NCI-H2029 treated with DMSO at 0.1 percent for 48 hours (cell line): ENCODE measurements at regions not wholly inside any gene's neighbourhood (a gene's known extent, or its start where the extent isn't known, plus 50 kb on each side); places are given as distances from the start of the nearest gene placed in this dataset.
"Not testable (repeated sequence)": the region's sequence is repeated elsewhere in the genome, so short reads cannot be mapped to it uniquely, and the experiment has no call there.

Experiments
- DNase-seq: peaks from one replicate; lab custom pipeline; 2025; lab: John Stamatoyannopoulos, UW

- no peak for DNase-seq
Observed at GRCh38 chr10:57336341-57336740, 931.4 kb downstream of the IPMK start.

- DNase-seq = no peak
Observed at GRCh38 chr10:57334523-57334922, 933.2 kb downstream of the IPMK start.

DNA sequence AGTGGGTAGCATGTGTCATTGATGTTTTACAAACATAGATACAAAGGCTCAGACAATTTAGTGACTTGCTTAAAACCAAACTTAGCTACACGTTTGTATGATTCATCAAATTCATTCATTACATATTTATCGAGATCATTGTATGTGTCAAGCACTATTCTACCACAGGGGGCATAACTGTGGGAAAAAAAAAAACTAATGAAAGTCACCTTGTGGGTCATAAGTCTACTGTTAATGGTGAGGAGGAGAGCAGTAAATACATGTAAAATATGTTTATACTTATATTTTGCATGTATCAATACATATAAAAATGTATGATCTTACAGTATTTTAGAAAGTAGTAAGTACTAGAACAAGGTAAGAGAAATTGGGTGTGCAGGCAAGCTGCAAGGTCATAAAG lies 933.8 kb downstream of the IPMK start:
- no peak for DNase-seq

DNA sequence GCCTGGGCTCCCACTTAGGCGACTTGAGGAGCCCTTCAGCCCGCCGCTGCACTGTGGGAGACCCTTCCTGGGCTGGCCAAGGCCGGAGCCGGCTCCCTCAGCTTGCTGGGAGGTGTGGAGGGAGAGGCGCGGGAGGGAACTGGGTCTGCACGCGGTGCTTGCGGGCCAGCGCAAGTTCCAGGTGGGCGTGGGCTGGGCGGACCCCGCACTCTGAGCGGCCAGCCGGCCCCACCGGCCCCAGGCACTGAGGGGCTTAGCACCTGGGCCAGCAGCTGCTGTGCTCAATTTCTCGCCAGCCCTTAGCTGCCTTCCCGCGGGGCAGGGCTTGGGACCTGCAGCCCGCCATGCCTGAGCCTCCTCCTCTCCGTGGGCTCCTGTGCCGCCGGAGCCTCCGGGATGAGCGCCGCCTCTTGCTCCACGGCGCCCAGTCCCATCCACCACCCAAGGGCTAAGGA lies 946.3 kb downstream of the IPMK start:
- not testable (repeated sequence) for DNase-seq

- DNase-seq = no peak
Observed at GRCh38 chr10:57320416-57320815, 947.3 kb downstream of the IPMK start.

GRCh38 chr10:57314046-57314445 lies 953.0 kb upstream of the ZWINT start:
- no peak for DNase-seq

- DNase-seq = no peak
Observed at GRCh38 chr10:57303566-57303965, 942.5 kb upstream of the ZWINT start.

- DNase-seq = no peak
Observed at GRCh38 chr10:57300718-57301117, 939.7 kb upstream of the ZWINT start.

- no peak for DNase-seq
Observed at GRCh38 chr10:57294698-57295097, 933.6 kb upstream of the ZWINT start.

DNA sequence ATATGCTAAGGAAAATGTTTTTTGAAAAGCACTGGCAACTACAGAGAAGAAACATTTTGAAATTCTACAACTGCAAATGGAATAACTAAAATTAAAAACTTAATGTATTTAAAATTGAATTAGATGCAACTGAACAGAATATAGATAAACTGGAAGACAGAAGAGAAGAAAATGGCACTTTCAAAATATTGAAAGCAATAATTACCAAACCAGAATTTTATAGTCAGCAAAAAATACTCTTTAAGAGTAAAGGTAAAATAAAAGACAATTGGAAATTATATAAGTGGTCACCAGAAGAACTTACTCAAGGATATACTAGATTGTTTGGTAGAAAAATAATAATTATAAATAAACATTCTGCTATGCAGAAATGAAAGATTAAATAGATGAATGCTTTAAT lies 927.7 kb upstream of the ZWINT start:
- no peak for DNase-seq

GRCh38 chr10:57262892-57263291 lies 901.8 kb upstream of the ZWINT start:
- no peak for DNase-seq

DNA sequence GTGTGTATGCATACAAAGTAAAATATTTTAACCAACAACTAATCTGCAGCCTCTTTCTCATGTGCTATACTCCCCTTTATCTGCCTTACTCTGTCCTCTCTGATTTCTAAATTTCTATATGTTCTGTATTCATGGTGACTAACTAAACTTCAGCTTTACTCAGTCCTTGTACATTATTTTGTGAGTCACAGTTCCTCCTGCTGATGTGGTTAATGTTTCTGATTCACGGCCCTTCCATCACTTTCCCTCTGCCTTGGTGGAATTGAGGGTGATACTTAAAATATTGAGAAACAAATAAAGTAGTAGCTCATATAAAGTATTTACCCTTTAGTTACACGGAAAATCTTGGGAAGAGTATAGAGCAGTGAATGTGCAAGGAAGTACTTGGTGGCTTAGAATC lies 899.1 kb upstream of the ZWINT start:
- DNase-seq = no peak

DNA sequence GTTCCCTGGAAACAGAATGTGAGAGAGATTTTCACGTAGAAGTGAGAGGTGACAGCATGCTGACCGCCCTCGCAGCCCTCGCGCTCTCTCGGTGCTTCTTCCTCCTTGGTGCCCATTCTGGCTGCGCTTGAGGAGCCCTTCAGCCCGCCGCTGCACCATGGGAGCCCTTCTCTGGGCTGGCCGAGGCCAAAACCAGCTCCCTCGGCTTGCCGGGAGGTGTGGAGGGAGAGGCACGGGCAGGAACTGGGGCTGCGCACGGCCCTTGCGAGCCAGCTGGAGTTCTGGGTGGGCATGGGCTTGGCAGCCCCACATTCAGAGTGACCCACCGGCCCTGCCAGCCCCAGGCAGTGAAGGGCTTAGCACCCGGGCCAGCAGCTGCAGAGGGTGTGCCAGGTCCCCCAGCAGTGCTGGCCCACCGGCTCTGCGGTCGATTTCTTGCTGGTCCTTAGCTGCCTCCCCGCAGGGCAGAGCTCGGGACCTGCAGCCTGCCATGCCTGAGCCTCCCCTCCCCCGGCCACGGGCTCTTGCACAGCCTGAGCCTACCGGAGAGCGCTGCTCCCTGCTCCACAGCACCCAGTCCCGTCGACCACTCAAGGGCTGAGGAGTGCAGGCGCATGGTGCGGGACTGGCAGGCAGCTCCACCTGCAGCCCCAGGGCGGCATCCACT lies 888.7 kb upstream of the ZWINT start:
- DNase-seq = no peak

GRCh38 chr10:57247271-57247670 lies 886.2 kb upstream of the ZWINT start:
- DNase-seq = no peak

GRCh38 chr10:57225920-57226319 lies 864.9 kb upstream of the ZWINT start:
- DNase-seq = no peak

GRCh38 chr10:57224811-57225210 lies 863.8 kb upstream of the ZWINT start:
- no peak for DNase-seq

DNA sequence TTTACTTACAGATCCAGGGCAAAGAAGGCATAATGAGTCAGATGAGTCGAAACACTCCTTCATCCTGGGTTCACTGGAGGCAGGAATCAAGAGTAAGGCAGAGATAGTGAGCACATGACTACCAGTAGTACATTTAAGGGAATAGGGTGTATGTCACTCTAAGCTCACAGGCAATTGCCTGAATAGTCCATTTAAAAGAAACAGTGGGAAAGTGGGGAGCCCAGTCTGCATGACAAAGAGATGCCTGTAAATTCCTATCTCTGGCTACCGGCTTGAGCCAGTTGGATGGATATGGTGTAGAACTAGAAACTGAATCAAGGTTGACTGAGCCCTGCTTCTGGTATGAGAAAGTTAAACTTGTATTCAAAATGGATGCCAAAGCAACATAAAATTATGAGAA lies 861.5 kb upstream of the ZWINT start:
- no peak for DNase-seq

- DNase-seq = no peak
Observed at GRCh38 chr10:57222129-57222528, 861.1 kb upstream of the ZWINT start.

DNA sequence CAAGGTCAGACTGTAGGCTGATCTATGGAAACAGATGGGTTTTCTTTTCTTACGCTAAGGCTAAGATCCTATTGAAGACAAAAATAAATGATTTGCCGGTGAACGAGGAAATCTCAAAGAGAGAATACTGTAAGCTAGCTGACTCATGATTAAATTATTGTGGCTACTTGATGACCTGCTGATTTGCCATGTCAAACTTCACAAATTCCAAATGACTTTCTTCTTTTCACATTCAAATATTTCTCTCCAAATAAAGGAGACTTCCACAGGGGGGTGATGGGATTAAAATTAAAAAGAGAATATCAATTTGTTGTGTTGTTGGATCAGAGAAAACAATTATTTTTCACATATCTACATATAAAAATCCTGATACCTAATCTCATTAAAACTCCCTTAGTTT lies 860.6 kb upstream of the ZWINT start:
- no peak for DNase-seq

DNA sequence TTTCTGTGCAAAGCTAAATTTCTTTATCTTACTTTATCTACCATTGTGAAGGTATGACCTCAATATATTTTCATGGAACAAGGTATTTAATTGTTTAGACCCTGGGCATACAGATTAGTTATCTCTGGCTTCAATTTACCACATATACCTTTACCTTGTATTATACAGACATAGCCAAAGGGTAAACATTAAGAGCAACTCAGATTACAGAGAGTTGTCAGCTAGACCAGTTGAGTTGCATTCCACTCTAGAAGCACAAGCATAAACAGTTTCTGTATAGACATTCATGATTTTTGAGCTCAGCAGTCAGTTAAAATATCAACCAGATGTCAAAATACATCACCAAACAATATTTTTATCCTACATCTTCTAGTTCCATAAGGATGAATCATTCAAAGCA lies 857.3 kb upstream of the ZWINT start:
- DNase-seq = no peak

DNA sequence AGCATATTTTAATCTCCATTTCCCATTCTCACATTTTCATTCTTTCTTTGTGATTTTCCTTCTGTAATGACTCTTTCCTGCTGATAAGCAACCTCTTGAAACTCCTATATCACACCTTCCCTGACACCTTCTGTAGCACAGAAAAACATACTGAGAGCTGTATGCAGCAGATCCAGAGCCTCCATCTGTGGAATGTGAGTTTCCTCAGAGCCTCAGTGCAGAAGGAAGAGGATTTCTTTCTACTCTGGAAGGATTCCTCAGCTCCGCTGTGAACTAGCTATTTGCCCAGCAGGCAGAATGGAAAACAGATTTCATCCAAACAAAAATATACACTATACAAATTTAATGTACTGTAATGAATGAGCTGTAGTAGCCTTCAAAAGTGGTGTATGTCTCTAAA lies 841.3 kb upstream of the ZWINT start:
- no peak for DNase-seq

DNA sequence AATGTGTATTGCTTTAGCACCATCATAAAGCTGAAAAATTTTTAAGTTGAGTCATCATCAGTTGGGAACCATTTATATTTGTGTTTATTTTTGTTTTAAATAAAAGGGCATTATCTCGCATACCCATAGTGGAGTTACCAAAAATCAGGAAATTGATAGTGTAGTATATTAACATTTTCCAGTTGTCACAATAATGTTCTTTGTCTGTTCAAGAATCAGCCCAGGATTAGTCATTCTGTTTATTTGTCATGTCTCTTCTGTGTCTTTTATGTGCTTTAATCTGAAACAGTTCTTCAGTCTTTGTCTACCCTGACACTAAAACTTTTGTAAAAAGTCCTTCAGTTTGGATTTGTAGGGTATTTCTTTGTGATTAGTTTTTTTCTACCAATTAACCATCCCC lies 827.8 kb upstream of the ZWINT start:
- no peak for DNase-seq

DNA sequence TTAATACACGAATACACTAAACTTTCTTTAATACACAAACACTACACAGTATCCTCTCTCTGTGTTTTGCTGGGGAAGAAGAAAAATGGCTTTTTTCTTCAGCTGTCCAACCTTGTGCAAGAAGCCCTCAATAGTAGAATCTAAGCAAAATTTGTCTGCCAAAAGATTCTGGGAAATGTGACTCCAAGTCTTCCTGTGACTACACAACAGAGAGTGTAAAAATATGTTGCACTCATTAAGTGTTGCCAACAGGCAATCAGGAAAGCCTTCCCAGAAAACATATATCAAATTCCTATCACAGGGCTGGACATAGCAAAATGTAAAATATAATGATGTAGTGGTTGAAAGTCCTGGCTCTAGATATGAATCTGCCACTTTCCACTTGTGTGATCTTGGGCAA lies 825.1 kb upstream of the ZWINT start:
- DNase-seq = no peak

DNA sequence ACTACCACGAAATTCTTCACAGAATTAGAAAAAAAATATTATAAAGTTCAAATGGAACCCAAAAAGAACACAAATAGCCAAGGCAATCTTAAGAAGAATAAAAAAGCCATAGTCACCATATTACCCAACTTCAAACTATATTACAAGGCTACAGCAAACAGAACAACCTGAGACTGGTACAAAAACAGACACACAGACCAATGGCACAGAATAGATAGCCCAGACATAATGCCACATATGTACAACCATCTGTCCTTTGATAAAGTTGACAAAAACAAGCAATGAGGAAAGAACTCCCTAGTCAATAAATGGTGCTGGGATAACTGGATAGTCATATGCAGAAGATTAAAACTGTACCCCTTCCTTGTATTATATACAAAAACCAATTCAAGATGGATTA lies 808.5 kb upstream of the ZWINT start:
- DNase-seq = no peak
